ENCODE measurements at regions not wholly inside any gene's neighbourhood (a gene's known extent, or its start where the extent isn't known, plus 50 kb on each side); places are given as distances from the start of the nearest gene placed in this dataset.
A peak's percentile ranks its signal among the peaks of the same experiment; 100 is the strongest.

GRCh38 chr10:42454313-42454712, 184.1 kb downstream of the ZNF33B start:
- TF ChIP-seq CTCF (IDR thresholded peaks at IDR 0.05) = no peak
- no peaks in the 10 kb centered on the region for H3K27me3 Mint-ChIP-seq (ENCODE audit: unreplicated experiment)
- no peak for DNase-seq (ENCODE audit: extremely low spot score, unreplicated experiment)
- no peaks in the 10 kb centered on the region for H3K36me3 Mint-ChIP-seq (ENCODE audit: unreplicated experiment)
- peaks cover 46% of the 10 kb centered on the region for H3K9me3 Mint-ChIP-seq (ENCODE audit: unreplicated experiment)
- no peaks in the 10 kb centered on the region for H3K4me1 Mint-ChIP-seq (ENCODE audit: unreplicated experiment)
- no peak overlapping the region for H3K27ac Mint-ChIP-seq (ENCODE audit: unreplicated experiment)
- no peak overlapping the region for H3K4me3 Mint-ChIP-seq (ENCODE audit: unreplicated experiment)

GRCh38 chr10:42431095-42431494, 207.3 kb downstream of the ZNF33B start:
- Mint-ChIP-seq H3K4me3 (ENCODE audit: unreplicated experiment) (no peak overlapping the region), H3K27ac (ENCODE audit: unreplicated experiment) (no peak overlapping the region), H3K27me3 (ENCODE audit: unreplicated experiment) (no peaks in the 10 kb centered on the region), H3K36me3 (ENCODE audit: unreplicated experiment) (no peaks in the 10 kb centered on the region), H3K9me3 (ENCODE audit: unreplicated experiment) (peaks cover 19% of the 10 kb centered on the region), H3K4me1 (ENCODE audit: unreplicated experiment) (no peaks in the 10 kb centered on the region)
- no peak for TF ChIP-seq CTCF (IDR thresholded peaks at IDR 0.05)
- DNase-seq (ENCODE audit: extremely low spot score, unreplicated experiment) = no peak

DNA sequence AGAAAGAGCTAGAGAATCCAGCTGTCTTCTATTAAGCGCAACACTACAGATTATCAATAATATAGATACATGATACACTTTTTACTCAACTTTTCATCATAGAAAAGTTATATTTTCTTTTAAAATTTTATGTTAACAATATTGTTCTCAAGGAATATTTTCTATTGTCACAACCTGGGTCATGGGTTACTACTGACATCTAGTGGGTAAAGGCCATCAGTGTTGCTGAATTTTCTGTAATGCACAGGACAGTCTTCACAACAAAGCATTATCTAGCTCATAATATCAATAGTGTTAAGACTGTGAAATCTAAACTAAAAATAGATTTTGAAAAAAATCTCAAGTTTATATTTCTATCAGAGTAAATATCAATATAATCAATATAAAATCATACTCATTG, 209.8 kb downstream of the ZNF33B start:
- no peak overlapping the region for H3K4me3 Mint-ChIP-seq (ENCODE audit: unreplicated experiment)
- H3K9me3 Mint-ChIP-seq (ENCODE audit: unreplicated experiment) = peaks cover 10% of the 10 kb centered on the region
- DNase-seq (ENCODE audit: extremely low spot score, unreplicated experiment) = no peak
- H3K27ac Mint-ChIP-seq (ENCODE audit: unreplicated experiment) = no peak overlapping the region
- no peaks in the 10 kb centered on the region for H3K4me1 Mint-ChIP-seq (ENCODE audit: unreplicated experiment)
- H3K27me3 Mint-ChIP-seq (ENCODE audit: unreplicated experiment) = no peaks in the 10 kb centered on the region
- peak; percentile 29 for TF ChIP-seq CTCF (IDR thresholded peaks at IDR 0.05)
- no peaks in the 10 kb centered on the region for H3K36me3 Mint-ChIP-seq (ENCODE audit: unreplicated experiment)

GRCh38 chr10:42422911-42423310, 215.5 kb downstream of the ZNF33B start:
- no peak for TF ChIP-seq CTCF (IDR thresholded peaks at IDR 0.05)
- peaks cover 30% of the 10 kb centered on the region for H3K9me3 Mint-ChIP-seq (ENCODE audit: unreplicated experiment)
- H3K27ac Mint-ChIP-seq (ENCODE audit: unreplicated experiment) = no peak overlapping the region
- no peaks in the 10 kb centered on the region for H3K4me1 Mint-ChIP-seq (ENCODE audit: unreplicated experiment)
- H3K4me3 Mint-ChIP-seq (ENCODE audit: unreplicated experiment) = no peak overlapping the region
- H3K36me3 Mint-ChIP-seq (ENCODE audit: unreplicated experiment) = no peaks in the 10 kb centered on the region
- H3K27me3 Mint-ChIP-seq (ENCODE audit: unreplicated experiment) = no peaks in the 10 kb centered on the region
- DNase-seq (ENCODE audit: extremely low spot score, unreplicated experiment) = no peak

- Mint-ChIP-seq H3K36me3 (ENCODE audit: unreplicated experiment) (no peaks in the 10 kb centered on the region), H3K27me3 (ENCODE audit: unreplicated experiment) (no peaks in the 10 kb centered on the region), H3K4me3 (ENCODE audit: unreplicated experiment) (no peak overlapping the region), H3K9me3 (ENCODE audit: unreplicated experiment) (peaks cover 32% of the 10 kb centered on the region), H3K4me1 (ENCODE audit: unreplicated experiment) (no peaks in the 10 kb centered on the region), H3K27ac (ENCODE audit: unreplicated experiment) (no peak overlapping the region)
- no peak for TF ChIP-seq CTCF (IDR thresholded peaks at IDR 0.05)
- no peak for DNase-seq (ENCODE audit: extremely low spot score, unreplicated experiment)
These were observed 216.6 kb downstream of the ZNF33B start for GRCh38 chr10:42421812-42422211.

All from osteocyte (in vitro differentiated cells).